ENCODE measurements at regions not wholly inside any gene's neighbourhood (a gene's known extent, or its start where the extent isn't known, plus 50 kb on each side); places are given as distances from the start of the nearest gene placed in this dataset.

GRCh38 chr2:207269038-207269437 is 103.3 kb upstream of the KLF7 start:
- TF ChIP-seq, protein P1, sequence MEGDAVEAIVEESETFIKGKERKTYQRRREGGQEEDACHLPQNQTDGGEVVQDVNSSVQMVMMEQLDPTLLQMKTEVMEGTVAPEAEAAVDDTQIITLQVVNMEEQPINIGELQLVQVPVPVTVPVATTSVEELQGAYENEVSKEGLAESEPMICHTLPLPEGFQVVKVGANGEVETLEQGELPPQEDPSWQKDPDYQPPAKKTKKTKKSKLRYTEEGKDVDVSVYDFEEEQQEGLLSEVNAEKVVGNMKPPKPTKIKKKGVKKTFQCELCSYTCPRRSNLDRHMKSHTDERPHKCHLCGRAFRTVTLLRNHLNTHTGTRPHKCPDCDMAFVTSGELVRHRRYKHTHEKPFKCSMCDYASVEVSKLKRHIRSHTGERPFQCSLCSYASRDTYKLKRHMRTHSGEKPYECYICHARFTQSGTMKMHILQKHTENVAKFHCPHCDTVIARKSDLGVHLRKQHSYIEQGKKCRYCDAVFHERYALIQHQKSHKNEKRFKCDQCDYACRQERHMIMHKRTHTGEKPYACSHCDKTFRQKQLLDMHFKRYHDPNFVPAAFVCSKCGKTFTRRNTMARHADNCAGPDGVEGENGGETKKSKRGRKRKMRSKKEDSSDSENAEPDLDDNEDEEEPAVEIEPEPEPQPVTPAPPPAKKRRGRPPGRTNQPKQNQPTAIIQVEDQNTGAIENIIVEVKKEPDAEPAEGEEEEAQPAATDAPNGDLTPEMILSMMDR (IDR thresholded peaks at IDR 0.05): no peak
- TF ChIP-seq POLR2AphosphoS5 (IDR thresholded peaks at IDR 0.05): no peak
- no peak for TF ChIP-seq POLR2A (IDR thresholded peaks at IDR 0.05)

Data from breast epithelium (tissue), 3 donors.